Astrocyte of the cerebellum (primary cell): ENCODE measurements at regions not wholly inside any gene's neighbourhood (a gene's known extent, or its start where the extent isn't known, plus 50 kb on each side); places are given as distances from the start of the nearest gene placed in this dataset.

Source experiments
- DNase-seq: peaks from one replicate; pipeline ENCODE4 v3.0.0-alpha.2; 2011; ENCODE audit warnings: low read depth
- H3K4me3 ChIP-seq: 2 replicates; pipeline ENCODE4 v1.5.1; 2011; ENCODE audit warnings: mild to moderate bottlenecking, low read depth, low read length, moderate library complexity
- in situ Hi-C: cut with HindIII; loops from 2 replicates; pipeline ENCODE4 v1.10.0; 2017; ENCODE audit warnings: low sequenced_read_pairs
- TF ChIP-seq, protein P1 (sequence below): IDR thresholded peaks from 2 replicates; pipeline ENCODE4 v1.5.1; 2012; ENCODE audit warnings: low read length, low read depth, moderate library complexity, mild to moderate bottlenecking; ENCODE audit errors: missing control alignments

DNA sequence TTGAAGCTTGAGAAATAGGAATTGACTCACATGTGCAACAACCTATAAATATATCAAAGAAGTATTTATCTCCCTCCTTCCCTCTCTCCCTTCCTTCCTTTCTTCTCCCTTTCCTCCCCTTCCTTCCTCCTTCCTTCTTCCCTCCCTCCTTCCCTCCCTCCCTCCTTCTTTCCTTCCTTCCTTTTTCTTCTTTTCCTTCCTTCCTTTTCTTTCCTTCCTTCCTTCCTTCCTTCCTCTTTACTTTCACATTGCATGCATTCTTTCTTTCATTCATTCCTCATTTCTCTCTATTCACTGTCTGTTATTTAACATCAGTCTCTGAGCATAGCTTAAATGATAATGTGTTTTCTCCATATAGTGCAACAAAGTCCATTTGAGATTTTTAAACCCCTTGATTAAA lies 214.2 kb downstream of the CHRM3 start:
- TF ChIP-seq, protein P1, sequence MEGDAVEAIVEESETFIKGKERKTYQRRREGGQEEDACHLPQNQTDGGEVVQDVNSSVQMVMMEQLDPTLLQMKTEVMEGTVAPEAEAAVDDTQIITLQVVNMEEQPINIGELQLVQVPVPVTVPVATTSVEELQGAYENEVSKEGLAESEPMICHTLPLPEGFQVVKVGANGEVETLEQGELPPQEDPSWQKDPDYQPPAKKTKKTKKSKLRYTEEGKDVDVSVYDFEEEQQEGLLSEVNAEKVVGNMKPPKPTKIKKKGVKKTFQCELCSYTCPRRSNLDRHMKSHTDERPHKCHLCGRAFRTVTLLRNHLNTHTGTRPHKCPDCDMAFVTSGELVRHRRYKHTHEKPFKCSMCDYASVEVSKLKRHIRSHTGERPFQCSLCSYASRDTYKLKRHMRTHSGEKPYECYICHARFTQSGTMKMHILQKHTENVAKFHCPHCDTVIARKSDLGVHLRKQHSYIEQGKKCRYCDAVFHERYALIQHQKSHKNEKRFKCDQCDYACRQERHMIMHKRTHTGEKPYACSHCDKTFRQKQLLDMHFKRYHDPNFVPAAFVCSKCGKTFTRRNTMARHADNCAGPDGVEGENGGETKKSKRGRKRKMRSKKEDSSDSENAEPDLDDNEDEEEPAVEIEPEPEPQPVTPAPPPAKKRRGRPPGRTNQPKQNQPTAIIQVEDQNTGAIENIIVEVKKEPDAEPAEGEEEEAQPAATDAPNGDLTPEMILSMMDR: no peak
- H3K4me3 ChIP-seq: no peak overlapping the region
- in situ Hi-C loops: no loop called here
- no peak for DNase-seq

DNA sequence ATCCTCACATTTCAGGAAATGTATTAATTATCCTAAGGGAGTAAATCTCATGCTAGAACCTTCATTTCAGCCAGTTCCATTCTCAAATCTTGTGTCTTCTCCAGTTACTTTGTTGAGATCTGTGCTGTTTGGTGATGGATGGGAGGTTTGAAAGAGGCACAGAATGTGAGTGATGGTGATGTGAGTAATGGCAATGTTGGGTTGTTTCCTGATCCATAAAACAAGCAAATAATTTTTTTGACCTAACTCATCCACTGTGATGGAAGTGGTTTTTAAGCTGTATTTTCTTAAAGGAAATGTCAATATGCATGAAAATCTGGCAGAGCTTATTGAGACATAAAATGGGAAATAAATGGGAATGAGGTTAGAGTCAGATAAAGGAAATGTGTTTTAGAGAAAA lies 214.7 kb downstream of the CHRM3 start:
- no peak overlapping the region for H3K4me3 ChIP-seq
- in situ Hi-C loops: no loop called here
- TF ChIP-seq, protein P1: no peak
- DNase-seq: no peak

DNA sequence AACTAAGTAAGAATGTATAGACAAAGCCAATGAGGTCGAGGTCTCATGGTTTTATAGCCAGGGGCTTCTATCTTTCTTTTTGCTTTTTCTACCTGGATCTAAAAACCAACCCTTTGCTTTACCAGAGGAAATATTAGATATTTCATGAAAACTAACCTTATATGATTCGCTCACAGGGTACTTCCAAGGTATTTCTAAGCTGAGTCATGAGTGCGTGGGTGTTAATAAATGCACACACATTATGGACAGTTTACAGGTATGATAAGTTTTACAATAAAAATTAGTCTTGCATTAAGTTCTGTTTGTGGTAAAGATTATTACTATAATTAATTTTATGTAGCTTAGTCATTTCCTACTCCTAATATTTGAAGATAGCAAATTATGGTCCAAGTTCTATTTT lies 217.2 kb downstream of the CHRM3 start:
- TF ChIP-seq, protein P1: no peak
- in situ Hi-C loops: no loop called here
- no peak overlapping the region for H3K4me3 ChIP-seq
- no peak for DNase-seq

DNA sequence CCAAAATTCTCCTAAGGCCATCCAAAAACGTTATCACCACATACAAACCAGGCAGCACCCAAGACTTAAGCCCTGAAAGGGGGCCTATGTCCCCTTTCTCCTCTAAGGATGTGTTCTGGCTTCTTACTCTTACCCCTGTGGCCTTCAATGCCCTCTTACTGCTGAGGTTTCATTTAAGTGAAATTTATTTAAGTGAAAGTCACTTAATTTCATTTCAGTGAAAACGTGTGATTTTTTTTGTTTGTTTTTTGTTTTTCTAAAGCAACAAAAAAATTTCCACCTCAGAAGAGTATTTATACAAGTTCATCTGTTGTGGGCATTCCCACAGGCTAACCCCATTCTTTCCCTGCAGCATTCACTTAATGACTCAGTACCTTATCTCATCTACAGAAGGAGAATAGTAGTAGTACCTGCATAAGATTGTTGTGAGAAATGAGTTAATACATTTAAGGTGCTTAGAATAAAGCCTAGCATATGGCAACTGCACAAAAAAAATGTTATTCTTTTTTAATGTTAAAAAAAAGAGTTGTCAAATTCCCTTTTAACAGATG lies 220.6 kb downstream of the CHRM3 start:
- in situ Hi-C loops: no loop called here

DNA sequence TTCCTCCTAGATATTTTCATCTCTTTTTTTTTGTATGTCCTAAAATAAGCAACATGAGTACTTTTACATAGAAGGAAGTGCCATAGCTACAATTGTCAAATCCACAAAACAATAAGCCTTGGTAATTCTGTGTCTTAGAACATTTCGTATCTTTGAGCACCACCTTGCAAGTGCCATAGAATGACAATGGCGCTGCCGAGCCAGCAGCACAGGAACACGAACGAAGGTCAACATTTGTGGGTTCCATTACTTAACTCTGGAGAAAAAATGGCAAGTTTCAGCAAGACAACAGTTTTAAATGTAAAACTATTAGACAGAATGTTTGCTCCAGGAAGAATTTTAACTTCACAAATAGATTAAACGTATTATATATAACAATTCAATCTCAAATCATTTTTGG lies 222.1 kb downstream of the CHRM3 start:
- in situ Hi-C loops: no loop called here
- no peak for DNase-seq
- TF ChIP-seq, protein P1: no peak
- no peak overlapping the region for H3K4me3 ChIP-seq

More for the DNA sequence above, 220.6 kb downstream of the CHRM3 start:
- no peak for DNase-seq
- no peak overlapping the region for H3K4me3 ChIP-seq
- TF ChIP-seq, protein P1: no peak

DNA sequence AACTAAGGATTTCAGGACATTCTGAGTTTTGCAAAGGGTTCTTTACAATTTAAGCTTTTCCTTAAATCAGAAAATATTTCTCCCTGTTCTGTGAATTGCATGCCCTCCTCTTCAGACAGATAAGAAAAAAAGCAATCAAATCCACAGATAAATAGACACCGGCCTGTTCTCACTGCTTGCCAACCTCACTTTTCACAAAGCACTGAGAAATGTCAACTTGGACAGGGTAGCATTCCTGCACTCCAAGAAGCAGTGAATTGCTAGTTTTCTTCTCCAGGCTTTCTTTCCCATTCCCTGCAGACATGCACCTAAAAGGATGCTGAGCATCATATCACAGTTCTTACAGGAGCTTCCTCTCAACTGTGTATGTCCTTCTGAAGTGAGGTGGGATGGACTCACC lies 226.0 kb downstream of the CHRM3 start:
- DNase-seq: no peak
- H3K4me3 ChIP-seq: no peak overlapping the region
- TF ChIP-seq, protein P1: no peak
- in situ Hi-C loops: no loop called here

DNA sequence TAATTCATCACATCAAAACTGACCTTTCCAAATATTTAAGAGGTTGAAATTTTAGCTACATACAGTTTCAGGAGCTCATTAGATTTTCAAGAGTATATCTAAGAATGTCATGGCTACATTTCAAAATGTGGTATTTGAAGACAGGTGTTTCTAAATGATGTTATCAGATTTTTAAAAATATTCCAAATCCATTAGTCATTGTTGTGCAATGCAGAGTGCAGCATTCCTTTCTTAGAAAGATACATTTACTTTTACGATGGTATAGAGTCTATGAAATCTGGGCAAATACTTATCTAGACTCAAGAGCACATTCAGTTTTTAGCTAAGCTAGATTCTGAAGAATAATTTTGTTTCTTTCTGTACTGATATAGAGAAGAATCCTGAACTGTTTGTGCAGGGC lies 230.3 kb downstream of the CHRM3 start:
- no peak for DNase-seq
- no peak overlapping the region for H3K4me3 ChIP-seq
- TF ChIP-seq, protein P1: no peak
- in situ Hi-C loops: no loop called here
